Right renal pelvis (tissue), 4 donors: ENCODE measurements at regions not wholly inside any gene's neighbourhood (a gene's known extent, or its start where the extent isn't known, plus 50 kb on each side); places are given as distances from the start of the nearest gene placed in this dataset.

Source experiments
- DNase-seq, 4 donors: peaks; one replicate each; pipeline ENCODE4 v3.0.0-alpha.2; 2013; ENCODE audit warnings: low read depth in 4 of 4, low spot score in 3 of 4, missing footprints in 1 of 4

- no peak for DNase-seq
These were observed 293.5 kb downstream of the PTPRU start for GRCh38 chr1:29529677-29530278.

- no peak for DNase-seq
These were observed 291.1 kb downstream of the PTPRU start for GRCh38 chr1:29527314-29528004.

- DNase-seq = no peak
These were observed 289.6 kb downstream of the PTPRU start for GRCh38 chr1:29525941-29526340.

- no peak for DNase-seq
These were observed 288.2 kb downstream of the PTPRU start for GRCh38 chr1:29524285-29525065.

- DNase-seq = no peak
These were observed 287.3 kb downstream of the PTPRU start for GRCh38 chr1:29523576-29523975.

- DNase-seq = no peak
These were observed 286.8 kb downstream of the PTPRU start for GRCh38 chr1:29523136-29523535.

- no peak for DNase-seq
These were observed 285.7 kb downstream of the PTPRU start for GRCh38 chr1:29521811-29522580.

- no peak for DNase-seq
These were observed 285.1 kb downstream of the PTPRU start for GRCh38 chr1:29521438-29521715.

- DNase-seq = no peak
These were observed 284.5 kb downstream of the PTPRU start for GRCh38 chr1:29520571-29521437.

GRCh38 chr1:29519788-29520110 is 283.4 kb downstream of the PTPRU start:
- DNase-seq = no peak

- no peak for DNase-seq
These were observed 282.9 kb downstream of the PTPRU start for GRCh38 chr1:29519108-29519787.

GRCh38 chr1:29518183-29518835 is 282.0 kb downstream of the PTPRU start:
- no peak for DNase-seq

GRCh38 chr1:29517251-29518086 is 281.1 kb downstream of the PTPRU start:
- DNase-seq = no peak

- DNase-seq = no peak
These were observed 279.9 kb downstream of the PTPRU start for GRCh38 chr1:29516063-29516820.

- DNase-seq = no peak
These were observed 279.0 kb downstream of the PTPRU start for GRCh38 chr1:29515170-29515955.

- no peak for DNase-seq
These were observed 278.2 kb downstream of the PTPRU start for GRCh38 chr1:29514361-29515169.
